ENCODE measurements at regions not wholly inside any gene's neighbourhood (a gene's known extent, or its start where the extent isn't known, plus 50 kb on each side); places are given as distances from the start of the nearest gene placed in this dataset.

GRCh38 chr4:64737026-64737853, 328.0 kb upstream of the TECRL start:
- TF ChIP-seq, protein P1, sequence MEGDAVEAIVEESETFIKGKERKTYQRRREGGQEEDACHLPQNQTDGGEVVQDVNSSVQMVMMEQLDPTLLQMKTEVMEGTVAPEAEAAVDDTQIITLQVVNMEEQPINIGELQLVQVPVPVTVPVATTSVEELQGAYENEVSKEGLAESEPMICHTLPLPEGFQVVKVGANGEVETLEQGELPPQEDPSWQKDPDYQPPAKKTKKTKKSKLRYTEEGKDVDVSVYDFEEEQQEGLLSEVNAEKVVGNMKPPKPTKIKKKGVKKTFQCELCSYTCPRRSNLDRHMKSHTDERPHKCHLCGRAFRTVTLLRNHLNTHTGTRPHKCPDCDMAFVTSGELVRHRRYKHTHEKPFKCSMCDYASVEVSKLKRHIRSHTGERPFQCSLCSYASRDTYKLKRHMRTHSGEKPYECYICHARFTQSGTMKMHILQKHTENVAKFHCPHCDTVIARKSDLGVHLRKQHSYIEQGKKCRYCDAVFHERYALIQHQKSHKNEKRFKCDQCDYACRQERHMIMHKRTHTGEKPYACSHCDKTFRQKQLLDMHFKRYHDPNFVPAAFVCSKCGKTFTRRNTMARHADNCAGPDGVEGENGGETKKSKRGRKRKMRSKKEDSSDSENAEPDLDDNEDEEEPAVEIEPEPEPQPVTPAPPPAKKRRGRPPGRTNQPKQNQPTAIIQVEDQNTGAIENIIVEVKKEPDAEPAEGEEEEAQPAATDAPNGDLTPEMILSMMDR (IDR thresholded peaks at IDR 0.05): no peak
- no peak for TF ChIP-seq POLR2A (IDR thresholded peaks at IDR 0.05)

Measured in breast epithelium (tissue), 3 donors.